Panc1 (cell line): ENCODE measurements at regions not wholly inside any gene's neighbourhood (a gene's known extent, or its start where the extent isn't known, plus 50 kb on each side); places are given as distances from the start of the nearest gene placed in this dataset.

Experiments
- ATAC-seq: fragments of 200-7000 bp; cut with Tn5 transposase; 2 replicates; pipeline ENCODE4 v1.9.1; 2020; ENCODE audit warnings: mild to moderate bottlenecking, moderate library complexity
- BruUV-seq: library from RNA; stranded (reverse); fragments of 400-500 nt; replicated peaks from 2 replicates; lab custom pipeline; 2021; lab: Mats Ljungman, UMichigan
- CTCF ChIA-PET: fragments of 300-600 bp; sonication (Branson Sonifier 250); formaldehyde crosslinking; loops from one replicate; lab custom pipeline; 2022; ENCODE audit warnings: antibody characterized with exemption; lab: Charles Lee
- POLR2A ChIA-PET: fragments of 300-600 bp; sonication (Branson Sonifier 250); formaldehyde crosslinking; loops from one replicate; lab custom pipeline; 2022; ENCODE audit warnings: antibody characterized with exemption; lab: Charles Lee
- DNase-seq: peaks from one replicate; pipeline ENCODE4 v3.0.0-alpha.2; 2010; ENCODE audit warnings: low read depth, low spot score
- H3K27ac ChIP-seq: 2 replicates; pipeline ENCODE4 v1.5.1; 2011; ENCODE audit warnings: mild to moderate bottlenecking, low read length, inconsistent platforms
- H3K27me3 ChIP-seq: fragments of 200-500 bp; sonication (Bioruptor generic); 2 replicates; pipeline ENCODE4 v1.6.0; 2014; ENCODE audit warnings: low read length, inconsistent platforms; ENCODE audit not compliant: control insufficient read depth, insufficient read depth
- H3K36me3 ChIP-seq: fragments of 200-500 bp; sonication (Bioruptor generic); 2 replicates; pipeline ENCODE4 v1.5.1; 2014; ENCODE audit warnings: inconsistent platforms, mild to moderate bottlenecking, low read length, moderate library complexity; ENCODE audit not compliant: control insufficient read depth, insufficient read depth
- H3K4me1 ChIP-seq: 2 replicates; pipeline ENCODE4 v1.5.1; 2011; ENCODE audit warnings: inconsistent platforms, mild to moderate bottlenecking, low read length, moderate library complexity; ENCODE audit not compliant: control insufficient read depth, insufficient read depth
- H3K4me3 ChIP-seq, 2 experiments: 2 replicates each; pipeline ENCODE4 v1.5.1; 2011 to 2012; ENCODE audit warnings: low read depth in 2 of 2, low read length in 2 of 2, mild to moderate bottlenecking in 2 of 2, inconsistent platforms in 1 of 2, moderate library complexity in 1 of 2
- H3K9me3 ChIP-seq: fragments of 200-500 bp; sonication (Bioruptor generic); 2 replicates; pipeline ENCODE4 v1.5.1; 2014; ENCODE audit warnings: low read depth, mild to moderate bottlenecking, inconsistent platforms, low read length, moderate library complexity; ENCODE audit not compliant: control insufficient read depth, insufficient read depth
- CTCF ChIP-seq: fragments of 450-650 bp; IDR thresholded peaks from 2 replicates; pipeline ENCODE4 v1.5.1; 2017; ENCODE audit warnings: mild to moderate bottlenecking
- POLR2AphosphoS5 ChIP-seq: IDR thresholded peaks from 2 replicates; pipeline ENCODE4 v1.6.1; 2012; ENCODE audit warnings: mild to moderate bottlenecking, low read depth, low read length, moderate library complexity
- REST ChIP-seq, 2 experiments: IDR thresholded peaks; 2 replicates each; pipeline ENCODE4 v1.6.1; 2011 to 2012; ENCODE audit warnings: low read depth in 2 of 2, control low read depth in 1 of 2, low read length in 1 of 2, mild to moderate bottlenecking in 1 of 2, moderate library complexity in 1 of 2; ENCODE audit not compliant: insufficient read depth in 1 of 2
- SIN3A ChIP-seq: IDR thresholded peaks from 2 replicates; pipeline ENCODE4 v1.6.1; 2012; ENCODE audit warnings: low read depth, mild to moderate bottlenecking, low read length, moderate library complexity, borderline replicate concordance; ENCODE audit not compliant: insufficient read depth
- TCF7L2 ChIP-seq: IDR thresholded peaks from 2 replicates; pipeline ENCODE4 v1.6.1; 2011; ENCODE audit warnings: mild to moderate bottlenecking, low read depth, low read length, inconsistent platforms
- in situ Hi-C: cut with HindIII; loops from 2 replicates; pipeline ENCODE4 v1.10.0; 2016; ENCODE audit warnings: low sequenced_read_pairs, low pct_unique_long_range_greater_than_20kb
- intact Hi-C: fragments of 100-400 bp; cut with micrococcal nuclease; formaldehyde crosslinking; loops from one replicate; pipeline ENCODE4 v1.10.0; 2022; ENCODE audit not compliant: unreplicated experiment

DNA sequence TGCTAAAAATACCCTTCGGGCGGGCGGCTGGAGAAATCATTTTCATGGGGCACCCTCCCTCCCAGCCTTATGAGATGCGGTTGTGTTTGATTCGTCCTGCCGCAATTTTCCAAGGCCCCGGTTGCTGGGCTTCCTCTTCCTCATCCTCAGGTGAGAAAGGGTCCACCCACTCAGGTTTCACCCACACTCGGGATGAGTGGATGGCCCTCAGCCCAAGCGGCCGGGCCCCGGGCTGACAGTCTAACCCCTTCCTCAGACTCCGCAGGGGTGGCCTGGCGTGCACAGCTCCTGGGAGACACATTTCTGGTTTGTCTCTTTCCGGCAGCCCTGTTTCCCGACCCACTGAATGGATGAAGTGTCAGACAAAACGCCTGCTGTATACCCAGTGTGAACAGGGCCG lies 116.5 kb upstream of the LRPAP1 start:
- intact Hi-C loops = no loop called here
- Histone ChIP-seq H3K27me3 (no peaks in the 10 kb centered on the region), H3K27ac (no peak overlapping the region), H3K4me3 (no peak overlapping the region), H3K36me3 (no peaks in the 10 kb centered on the region), H3K4me1 (no peaks in the 10 kb centered on the region), H3K9me3 (no peaks in the 10 kb centered on the region)
- TF ChIP-seq TCF7L2 (no peak), REST (IDR thresholded peaks at IDR 0.05; ENCODE audit: insufficient read depth in 1 of 2, low read depth in 2 of 2, low read length in 1 of 2) (no peak), SIN3A (no peak), POLR2AphosphoS5 (no peak), CTCF (no peak)
- CTCF ChIA-PET = no interaction called here
- in situ Hi-C loops = no loop called here
- no TSS peak for BruUV-seq
- ATAC-seq (no peak), DNase-seq (no peak)
- POLR2A ChIA-PET = no interaction called here

- BruUV-seq = no TSS peak
- H3K9me3 ChIP-seq = no peaks in the 10 kb centered on the region
- H3K4me1 ChIP-seq = no peaks in the 10 kb centered on the region
- H3K27ac ChIP-seq = no peak overlapping the region
- TF ChIP-seq CTCF = no peak
- TF ChIP-seq POLR2AphosphoS5 = no peak
- no peak for TF ChIP-seq SIN3A
- TF ChIP-seq TCF7L2 = no peak
- TF ChIP-seq REST (IDR thresholded peaks at IDR 0.05; ENCODE audit: insufficient read depth in 1 of 2, low read depth in 2 of 2, low read length in 1 of 2) = no peak
- ATAC-seq (no peak), DNase-seq (no peak)
- POLR2A ChIA-PET = no interaction called here
- no peaks in the 10 kb centered on the region for H3K36me3 ChIP-seq
- in situ Hi-C loops (no loop called here), intact Hi-C loops (no loop called here)
- no peaks in the 10 kb centered on the region for H3K27me3 ChIP-seq
- CTCF ChIA-PET = no interaction called here
- no peak overlapping the region for H3K4me3 ChIP-seq
These were observed 116.0 kb upstream of the LRPAP1 start for GRCh38 chr4:3648195-3648594.
